GM18520 (cell line): ENCODE measurements at regions not wholly inside any gene's neighbourhood (a gene's known extent, or its start where the extent isn't known, plus 50 kb on each side); places are given as distances from the start of the nearest gene placed in this dataset.

Experiments used
- ATAC-seq: cut with Tn5 transposase; IDR thresholded peaks from one replicate; pipeline ENCODE4 v1.9.1; 2021; ENCODE audit not compliant: unreplicated experiment

- ATAC-seq, result no peak
Observed at GRCh38 chr10:24104895-24105294, 104.0 kb upstream of the KIAA1217 start.

- no peak for ATAC-seq
Observed at GRCh38 chr10:24113901-24114300, 95.0 kb upstream of the KIAA1217 start.

GRCh38 chr10:24114556-24114955 lies 94.4 kb upstream of the KIAA1217 start:
- ATAC-seq, result no peak

- ATAC-seq, result no peak
Observed at GRCh38 chr10:24115403-24115802, 93.5 kb upstream of the KIAA1217 start.

- ATAC-seq, result no peak
Observed at GRCh38 chr10:24118246-24118645, 90.7 kb upstream of the KIAA1217 start.

GRCh38 chr10:24119896-24120295 lies 89.0 kb upstream of the KIAA1217 start:
- ATAC-seq, result no peak

GRCh38 chr10:24120646-24121045 lies 88.3 kb upstream of the KIAA1217 start:
- no peak for ATAC-seq

- ATAC-seq, result no peak
Observed at GRCh38 chr10:24127516-24127915, 81.4 kb upstream of the KIAA1217 start.

- no peak for ATAC-seq
Observed at GRCh38 chr10:24128066-24128730, 80.7 kb upstream of the KIAA1217 start.

- no peak for ATAC-seq
Observed at GRCh38 chr10:24132741-24133140, 76.2 kb upstream of the KIAA1217 start.

- no peak for ATAC-seq
Observed at GRCh38 chr10:24133835-24134234, 75.1 kb upstream of the KIAA1217 start.

GRCh38 chr10:24136070-24136469 lies 72.9 kb upstream of the KIAA1217 start:
- no peak for ATAC-seq

- ATAC-seq, result no peak
Observed at GRCh38 chr10:24147321-24147720, 61.6 kb upstream of the KIAA1217 start.

- no peak for ATAC-seq
Observed at GRCh38 chr10:24149640-24150039, 59.3 kb upstream of the KIAA1217 start.

- no peak for ATAC-seq
Observed at GRCh38 chr10:24150853-24151252, 58.1 kb upstream of the KIAA1217 start.

- ATAC-seq, result no peak
Observed at GRCh38 chr10:24152270-24152669, 56.7 kb upstream of the KIAA1217 start.

- no peak for ATAC-seq
Observed at GRCh38 chr10:24153031-24153430, 55.9 kb upstream of the KIAA1217 start.

GRCh38 chr10:24153537-24153936 lies 55.4 kb upstream of the KIAA1217 start:
- ATAC-seq, result no peak

GRCh38 chr10:24156686-24157085 lies 52.3 kb upstream of the KIAA1217 start:
- ATAC-seq, result no peak

GRCh38 chr10:24157567-24157966 lies 51.4 kb upstream of the KIAA1217 start:
- no peak for ATAC-seq
